ENCODE measurements at regions not wholly inside any gene's neighbourhood (a gene's known extent, or its start where the extent isn't known, plus 50 kb on each side); places are given as distances from the start of the nearest gene placed in this dataset.

DNA sequence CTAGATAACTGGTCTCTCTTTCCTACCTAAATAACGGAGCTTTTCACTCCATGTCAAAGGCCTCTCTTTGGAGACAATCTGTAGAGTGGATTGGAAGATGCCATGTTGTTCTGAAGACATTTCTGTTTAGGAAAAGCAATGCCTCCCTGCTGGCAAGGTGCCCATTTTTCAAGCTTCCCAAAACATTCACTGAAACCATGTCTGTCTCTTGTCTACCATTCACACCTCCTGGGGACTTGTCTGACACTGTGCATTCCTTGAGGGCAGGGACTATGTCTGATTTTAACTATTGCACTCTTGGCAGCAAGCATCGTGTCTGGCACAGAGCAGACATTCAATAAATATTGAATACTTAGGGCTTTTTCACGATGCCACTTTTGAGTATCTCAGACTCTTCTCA, 528.9 kb upstream of the NRP1 start:
- TF ChIP-seq POLR2AphosphoS5 (IDR thresholded peaks at IDR 0.05; ENCODE audit: low read depth, low read length) (no peak), SIN3A (IDR thresholded peaks at IDR 0.05; ENCODE audit: borderline replicate concordance, insufficient read depth, low read length) (no peak)
- TF ChIP-seq, protein P1, sequence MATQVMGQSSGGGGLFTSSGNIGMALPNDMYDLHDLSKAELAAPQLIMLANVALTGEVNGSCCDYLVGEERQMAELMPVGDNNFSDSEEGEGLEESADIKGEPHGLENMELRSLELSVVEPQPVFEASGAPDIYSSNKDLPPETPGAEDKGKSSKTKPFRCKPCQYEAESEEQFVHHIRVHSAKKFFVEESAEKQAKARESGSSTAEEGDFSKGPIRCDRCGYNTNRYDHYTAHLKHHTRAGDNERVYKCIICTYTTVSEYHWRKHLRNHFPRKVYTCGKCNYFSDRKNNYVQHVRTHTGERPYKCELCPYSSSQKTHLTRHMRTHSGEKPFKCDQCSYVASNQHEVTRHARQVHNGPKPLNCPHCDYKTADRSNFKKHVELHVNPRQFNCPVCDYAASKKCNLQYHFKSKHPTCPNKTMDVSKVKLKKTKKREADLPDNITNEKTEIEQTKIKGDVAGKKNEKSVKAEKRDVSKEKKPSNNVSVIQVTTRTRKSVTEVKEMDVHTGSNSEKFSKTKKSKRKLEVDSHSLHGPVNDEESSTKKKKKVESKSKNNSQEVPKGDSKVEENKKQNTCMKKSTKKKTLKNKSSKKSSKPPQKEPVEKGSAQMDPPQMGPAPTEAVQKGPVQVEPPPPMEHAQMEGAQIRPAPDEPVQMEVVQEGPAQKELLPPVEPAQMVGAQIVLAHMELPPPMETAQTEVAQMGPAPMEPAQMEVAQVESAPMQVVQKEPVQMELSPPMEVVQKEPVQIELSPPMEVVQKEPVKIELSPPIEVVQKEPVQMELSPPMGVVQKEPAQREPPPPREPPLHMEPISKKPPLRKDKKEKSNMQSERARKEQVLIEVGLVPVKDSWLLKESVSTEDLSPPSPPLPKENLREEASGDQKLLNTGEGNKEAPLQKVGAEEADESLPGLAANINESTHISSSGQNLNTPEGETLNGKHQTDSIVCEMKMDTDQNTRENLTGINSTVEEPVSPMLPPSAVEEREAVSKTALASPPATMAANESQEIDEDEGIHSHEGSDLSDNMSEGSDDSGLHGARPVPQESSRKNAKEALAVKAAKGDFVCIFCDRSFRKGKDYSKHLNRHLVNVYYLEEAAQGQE (IDR thresholded peaks at IDR 0.05; ENCODE audit: insufficient read depth in 1 of 2, low read depth in 2 of 2, low read length in 2 of 2) = no peak

All from PFSK-1 (cell line).